Glomerular visceral epithelial cell (primary cell): ENCODE measurements at regions not wholly inside any gene's neighbourhood (a gene's known extent, or its start where the extent isn't known, plus 50 kb on each side); places are given as distances from the start of the nearest gene placed in this dataset.
A peak's percentile ranks its signal among the peaks of the same experiment; 100 is the strongest.
"Not testable (repeated sequence)": the region's sequence is repeated elsewhere in the genome, so short reads cannot be mapped to it uniquely, and the experiment has no call there.

Experiments used
- DNase-seq: peaks from one replicate; pipeline ENCODE4 v3.0.0-alpha.2; 2016; ENCODE audit errors: extremely low spot score

DNA sequence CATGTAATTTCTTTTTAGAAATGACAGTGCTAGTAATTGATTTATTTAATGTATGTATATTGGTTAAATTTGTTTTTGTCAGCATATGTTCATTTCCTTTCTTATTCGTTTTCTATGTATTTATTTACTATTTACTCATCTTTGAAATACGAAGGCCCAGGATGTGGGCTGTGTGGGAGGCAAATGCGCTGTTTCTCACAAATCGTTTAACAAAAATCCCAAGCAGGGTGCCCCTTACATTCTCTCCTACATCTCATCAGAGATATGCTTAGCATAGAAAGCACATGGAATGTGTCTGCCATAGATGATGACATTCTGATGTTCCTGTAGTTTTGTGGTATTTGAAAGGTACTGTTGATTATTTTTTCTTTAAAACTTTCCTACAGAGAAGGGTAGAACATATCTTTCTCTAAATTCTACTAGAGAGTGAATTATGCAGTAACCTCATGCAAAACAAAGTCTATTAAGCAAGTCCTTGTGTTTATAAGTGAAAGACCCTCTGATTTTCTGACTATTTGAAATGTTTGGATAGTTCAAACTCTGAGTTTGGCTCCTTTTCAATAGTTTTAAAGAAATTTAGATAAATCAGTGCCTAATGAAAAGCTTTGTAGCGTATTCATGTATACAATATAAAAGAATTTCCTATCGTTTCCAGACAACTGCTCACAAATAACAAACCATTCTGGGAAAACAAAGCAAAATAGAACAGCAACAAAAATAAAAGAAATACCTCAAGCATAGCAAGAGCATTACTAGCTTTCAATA, 111.1 kb upstream of the VGLL3 start:
- DNase-seq = no peak

DNA sequence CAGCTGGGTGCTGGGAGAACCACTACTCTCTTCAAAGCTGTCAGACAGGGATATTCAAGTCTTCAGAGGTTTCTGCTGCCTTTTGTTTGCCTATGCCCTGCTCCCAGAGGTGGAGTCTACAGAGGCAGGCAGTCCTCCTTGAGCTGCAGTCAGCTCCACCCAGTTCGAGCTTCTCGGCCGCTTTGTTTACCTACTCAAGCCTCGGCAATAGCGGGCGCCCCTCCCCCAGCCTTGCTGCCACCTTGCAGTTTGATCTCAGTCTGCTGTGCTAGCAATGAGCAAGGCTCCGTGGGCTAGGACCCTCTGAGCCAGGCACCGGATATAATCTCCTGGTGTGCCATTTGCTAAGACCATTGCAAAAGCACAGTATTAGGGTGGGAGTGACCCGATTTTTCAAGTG, 106.8 kb upstream of the VGLL3 start:
- DNase-seq = not testable (repeated sequence)

DNA sequence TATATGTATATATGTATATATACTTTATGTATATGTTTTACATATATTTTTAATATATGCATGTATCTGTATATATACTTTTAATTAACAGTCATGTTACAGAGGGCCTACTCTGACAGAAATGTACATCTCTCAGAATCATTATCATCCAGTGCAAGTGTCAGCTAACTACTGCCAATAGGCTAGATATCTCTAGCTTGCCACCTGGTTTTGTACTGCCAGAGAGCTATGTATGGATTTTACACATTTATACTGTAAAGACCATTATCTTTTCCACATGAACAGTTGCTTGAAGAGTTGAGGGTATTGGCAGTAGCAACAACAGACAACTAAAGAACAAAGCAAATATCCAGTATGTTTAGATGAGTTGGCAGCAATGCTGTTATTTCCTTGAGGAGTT, 99.7 kb upstream of the VGLL3 start:
- no peak for DNase-seq

DNA sequence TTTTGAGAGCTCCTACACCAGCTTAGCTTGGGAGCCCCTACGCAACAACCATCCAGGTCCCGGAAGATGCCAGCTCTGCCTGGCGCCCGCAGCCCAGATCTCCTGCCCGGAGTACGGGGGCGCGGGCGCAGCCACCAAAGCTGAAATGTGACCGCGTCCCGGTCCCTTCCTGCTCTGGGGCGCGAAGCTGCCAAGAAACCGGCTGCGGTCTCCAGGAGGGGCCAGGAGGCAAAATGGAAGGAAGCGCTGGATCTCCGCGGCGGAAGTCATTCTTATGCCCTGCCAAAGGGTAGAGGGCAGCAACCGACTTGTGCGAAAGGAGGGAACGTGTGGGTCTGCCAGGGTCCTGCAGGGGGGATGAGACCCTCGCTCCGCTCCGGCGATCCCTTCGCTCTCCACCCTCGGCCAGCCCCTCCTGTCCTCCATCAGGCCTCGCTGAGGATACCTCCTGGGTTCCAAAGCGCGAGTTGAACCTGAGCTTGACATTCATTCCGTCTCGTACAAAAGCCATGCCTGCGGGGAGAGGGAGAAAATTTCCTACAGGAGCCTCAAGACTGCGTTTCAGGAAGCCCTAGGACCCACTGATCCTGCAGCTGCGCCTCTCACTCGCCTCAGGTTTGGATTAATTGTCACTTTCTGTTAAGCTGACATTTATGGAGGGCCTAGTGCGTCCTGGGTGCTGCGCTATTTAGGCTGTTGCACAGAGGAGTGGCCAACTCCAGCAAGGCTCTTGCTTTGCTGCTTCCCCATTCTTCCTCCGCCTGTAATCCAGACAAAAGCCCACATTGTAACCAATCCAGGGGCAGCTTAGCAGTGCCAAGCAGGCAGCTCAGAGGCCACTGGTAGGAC, 98.3 kb upstream of the VGLL3 start:
- DNase-seq = peak; percentile 2

DNA sequence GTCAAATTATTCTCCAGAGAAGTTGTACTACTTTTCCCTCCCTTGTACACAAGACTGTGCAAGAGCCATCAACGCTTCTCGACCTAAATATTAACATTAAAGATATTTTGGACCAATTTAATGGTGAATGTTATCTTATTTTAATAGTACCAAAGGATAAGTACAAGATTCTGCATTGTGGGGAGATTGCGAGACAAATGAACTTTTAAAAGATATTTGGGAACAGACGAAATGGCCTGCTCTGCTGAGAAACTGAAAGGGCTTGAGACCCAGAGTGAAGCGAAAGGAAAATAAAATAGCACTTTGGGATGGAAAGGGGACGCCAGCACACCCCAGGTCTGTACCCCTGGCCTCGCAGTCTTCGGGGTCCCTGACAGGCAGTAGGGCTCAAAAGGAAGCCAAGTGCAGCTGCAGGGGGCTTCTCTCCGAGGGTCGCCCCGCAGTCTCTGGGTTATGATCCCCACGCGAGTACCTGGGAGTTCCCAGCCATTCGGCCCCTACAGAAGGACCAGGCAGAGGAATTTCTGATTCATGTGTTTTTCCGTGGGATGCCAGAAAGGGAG, 97.6 kb upstream of the VGLL3 start:
- no peak for DNase-seq

DNA sequence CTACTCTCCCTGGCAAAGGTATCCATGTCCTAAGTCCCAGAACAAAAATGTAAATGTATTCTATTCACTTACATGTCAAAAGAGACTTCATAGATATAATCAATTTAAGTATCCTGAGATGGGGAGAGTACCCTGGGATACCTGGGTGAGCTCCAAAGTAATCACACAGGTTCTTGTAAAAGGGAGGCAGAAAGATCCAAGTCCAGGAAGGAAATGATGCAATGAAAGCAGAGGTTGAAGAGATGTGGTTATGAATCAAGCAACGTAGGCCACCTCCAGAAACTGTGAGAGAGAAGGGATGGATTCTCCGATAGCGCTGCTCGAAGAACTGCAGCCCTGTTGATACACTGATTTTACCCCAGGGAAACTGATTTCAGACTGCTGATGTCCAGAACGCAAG, 93.9 kb upstream of the VGLL3 start:
- no peak for DNase-seq

DNA sequence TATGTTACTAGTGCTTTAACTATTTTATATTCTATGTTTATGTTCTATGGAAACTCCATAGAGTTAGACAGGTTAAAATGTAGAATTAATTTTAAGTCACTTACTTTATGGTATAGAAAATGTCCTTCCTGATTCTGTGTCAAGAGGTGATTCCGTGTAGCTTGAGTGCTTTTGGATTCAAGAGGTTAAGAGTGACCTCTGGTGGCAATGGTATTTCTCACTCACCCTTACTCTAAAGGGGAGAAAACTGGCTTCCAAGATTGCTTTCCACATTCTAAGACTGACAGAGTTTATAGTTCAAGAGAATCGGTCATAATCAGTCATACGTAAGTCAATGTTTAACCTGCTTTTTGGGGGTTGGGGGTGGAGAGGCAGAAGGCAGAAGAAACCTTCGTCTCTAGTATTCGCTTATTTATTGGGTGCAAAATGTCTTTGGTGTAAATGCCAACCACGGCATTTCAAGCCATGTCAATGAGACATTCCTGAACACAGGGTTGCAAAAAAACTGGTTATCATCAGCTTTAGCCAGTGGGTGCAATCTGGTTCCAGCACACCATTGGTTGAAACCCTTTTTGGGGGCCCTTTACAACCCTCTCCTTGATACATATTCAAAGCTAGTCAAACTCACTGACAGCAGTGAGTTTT, 92.0 kb upstream of the VGLL3 start:
- DNase-seq = peak; percentile 61

DNA sequence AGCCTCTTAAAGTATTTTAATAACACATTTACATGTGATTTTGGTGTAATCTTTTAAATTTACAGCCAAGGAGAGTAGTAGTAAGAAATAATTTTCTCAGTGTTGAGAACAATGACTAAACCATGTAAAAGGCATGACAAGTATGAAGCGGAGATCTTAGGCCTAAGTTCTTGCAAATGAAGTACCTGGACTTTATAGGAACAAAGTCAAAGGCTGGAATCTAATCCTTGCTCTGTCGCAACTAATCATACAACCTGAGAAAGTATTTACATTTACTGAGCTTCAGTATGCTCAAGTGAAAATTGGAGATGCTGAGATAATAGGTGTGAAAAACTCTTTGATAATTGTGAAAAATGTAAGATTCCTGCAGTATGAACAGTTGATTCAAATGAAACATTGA, 86.4 kb upstream of the VGLL3 start:
- DNase-seq = no peak

DNA sequence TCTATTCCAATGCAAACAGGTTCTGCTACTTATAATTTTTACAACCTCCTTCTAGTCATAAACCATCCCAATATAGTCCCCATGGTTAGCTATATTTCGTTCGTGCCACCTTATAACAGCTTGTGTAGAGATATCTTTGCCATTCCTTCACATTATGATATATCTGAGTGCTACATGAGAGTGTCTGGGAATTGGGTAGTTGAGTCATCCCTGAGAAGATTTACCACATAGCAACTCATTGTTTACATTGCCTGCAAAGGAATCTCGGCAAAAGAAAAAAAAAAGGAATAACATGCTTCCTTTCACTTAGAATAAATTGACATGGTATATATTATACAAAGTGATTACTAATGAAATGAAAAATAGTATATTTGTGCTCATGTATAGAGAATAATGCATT, 86.0 kb upstream of the VGLL3 start:
- DNase-seq = peak; percentile 59

DNA sequence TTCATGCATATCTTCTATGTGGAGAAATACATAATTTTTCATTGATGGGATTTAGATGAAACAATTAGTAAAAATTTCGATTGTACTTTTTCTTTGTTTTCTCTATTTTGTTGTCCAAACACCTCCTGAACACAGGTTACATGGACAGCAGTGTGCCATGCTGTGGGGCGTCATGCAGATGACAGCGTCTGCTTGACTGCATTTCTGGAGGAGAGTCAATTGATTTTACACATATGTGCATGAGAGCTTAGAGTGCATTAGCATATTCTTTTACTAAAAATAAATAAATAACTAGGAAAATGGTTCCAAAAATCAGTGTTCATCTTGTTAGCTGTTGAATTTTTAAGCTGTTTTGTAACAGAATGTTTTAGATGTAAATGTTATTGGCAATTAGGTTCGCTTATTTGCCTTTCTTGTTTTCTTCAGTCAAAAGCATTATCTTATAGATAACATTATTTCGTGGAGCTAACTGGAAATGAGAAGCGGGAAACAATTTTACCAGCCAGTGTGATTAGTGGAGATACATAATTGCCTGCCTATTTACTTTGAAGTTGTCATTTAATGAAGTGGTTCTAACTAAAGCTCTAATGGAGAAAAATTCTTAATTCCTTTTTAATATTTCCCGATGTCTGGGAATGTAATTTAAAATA, 82.7 kb upstream of the VGLL3 start:
- no peak for DNase-seq

DNA sequence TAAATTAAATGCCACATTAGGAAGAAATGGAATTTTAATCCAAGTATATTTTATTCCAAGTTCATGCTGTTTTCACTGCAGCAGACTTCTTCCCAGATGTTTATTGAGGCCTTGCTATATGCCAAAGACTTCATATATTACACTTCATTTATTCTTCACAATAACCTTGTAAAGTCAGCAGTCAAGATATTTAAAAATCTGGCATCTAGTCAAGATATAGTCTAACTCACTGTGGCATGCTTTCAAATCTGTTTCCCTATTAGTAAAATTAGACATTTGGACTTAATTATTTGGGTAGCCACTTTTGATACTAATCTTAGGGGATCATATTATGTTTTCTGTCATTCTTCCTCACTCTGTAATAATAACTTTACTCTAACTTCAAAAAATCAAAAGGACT, 81.5 kb upstream of the VGLL3 start:
- DNase-seq = no peak

DNA sequence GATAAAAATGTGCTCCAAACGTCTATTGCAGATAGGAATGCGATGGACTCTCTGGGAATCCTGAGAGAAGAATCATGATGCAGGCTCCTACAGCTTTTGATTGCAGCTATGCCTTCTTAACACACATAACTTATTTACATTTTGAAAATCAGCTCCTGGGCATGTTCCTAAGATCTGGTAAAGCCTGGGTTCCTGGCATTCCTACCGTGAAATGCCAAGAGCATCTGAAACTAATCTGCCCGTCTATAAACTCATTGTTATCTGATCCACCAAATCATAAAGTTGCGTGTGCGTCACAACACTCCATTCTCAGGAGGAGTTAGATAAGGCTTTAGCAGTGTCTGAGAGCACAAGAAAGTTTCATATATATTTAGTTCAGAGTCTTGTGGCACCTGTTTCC, 79.0 kb upstream of the VGLL3 start:
- DNase-seq = no peak

DNA sequence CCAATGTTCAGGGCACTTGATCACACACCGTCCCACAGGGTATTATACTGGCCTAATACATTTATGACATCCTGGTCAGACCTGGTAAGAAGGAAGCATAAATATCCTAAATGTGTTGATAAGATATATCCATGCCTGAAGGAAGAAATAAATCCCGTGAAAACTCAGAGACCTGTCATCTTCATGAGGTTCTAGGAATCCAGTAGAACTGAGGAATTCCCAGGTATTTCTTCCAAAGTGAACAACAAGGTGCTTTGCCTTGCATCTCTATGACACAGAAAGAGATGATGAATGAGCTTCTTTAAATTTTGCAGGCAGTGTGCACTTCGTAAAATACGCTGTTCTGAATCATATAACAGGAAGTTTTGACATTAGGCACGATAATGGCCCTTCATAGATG, 78.1 kb upstream of the VGLL3 start:
- DNase-seq = no peak

DNA sequence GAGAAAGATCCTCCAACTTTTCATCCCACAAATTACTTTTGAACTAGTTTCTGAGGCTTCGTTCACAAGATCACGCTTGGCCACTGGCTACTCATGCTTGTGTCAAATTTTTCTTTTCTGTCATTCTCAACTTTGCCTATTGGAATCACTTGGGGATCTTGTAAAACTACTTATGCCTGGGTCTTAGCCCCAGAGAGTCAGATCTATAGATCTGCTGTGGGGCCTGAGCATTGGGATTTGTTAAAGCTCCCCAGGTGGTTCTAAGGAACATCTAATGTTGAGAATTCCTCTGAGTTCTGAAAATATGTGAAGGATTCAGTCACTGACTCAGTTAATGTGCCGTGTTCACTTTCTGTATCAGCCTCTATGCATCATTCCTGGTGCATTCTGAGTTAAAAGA, 71.7 kb upstream of the VGLL3 start:
- DNase-seq = no peak

DNA sequence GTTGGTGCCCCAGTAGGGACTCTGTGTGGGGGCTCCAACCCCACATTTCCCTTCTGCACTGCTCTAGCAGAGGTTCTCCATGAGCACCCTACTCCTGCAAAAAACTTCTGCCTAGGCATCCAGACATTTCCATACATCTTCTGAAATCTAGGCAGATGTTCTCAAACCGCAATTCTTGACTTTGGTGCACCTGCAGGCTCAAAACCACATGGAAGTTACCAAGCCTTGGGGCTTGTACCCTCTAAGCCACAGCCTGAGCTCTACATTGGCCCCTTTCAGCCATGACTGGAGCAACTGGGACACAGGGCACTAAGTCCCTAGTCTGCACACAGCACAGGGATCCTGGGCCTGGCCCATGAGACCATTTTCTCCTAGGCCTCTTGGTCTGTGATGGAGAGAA, 66.5 kb upstream of the VGLL3 start:
- DNase-seq = no peak

DNA sequence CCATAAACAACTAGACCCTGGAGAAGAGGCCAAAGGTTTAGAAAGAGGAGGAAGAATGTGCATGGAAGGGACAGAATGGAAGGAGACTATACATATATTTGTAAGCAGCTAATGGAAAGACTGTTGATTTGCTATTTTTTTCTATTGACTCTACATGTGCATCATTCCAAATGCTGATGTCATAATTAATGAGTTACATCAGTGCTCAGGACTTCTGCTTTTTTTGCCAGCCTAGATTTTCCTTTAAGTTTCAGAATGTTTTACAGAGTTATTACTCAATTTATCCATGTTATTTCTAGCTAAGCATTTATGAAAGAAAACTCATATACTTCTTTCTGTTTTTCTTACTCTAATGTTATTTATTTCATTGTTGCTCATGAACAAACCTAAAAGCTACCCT, 62.6 kb upstream of the VGLL3 start:
- no peak for DNase-seq

DNA sequence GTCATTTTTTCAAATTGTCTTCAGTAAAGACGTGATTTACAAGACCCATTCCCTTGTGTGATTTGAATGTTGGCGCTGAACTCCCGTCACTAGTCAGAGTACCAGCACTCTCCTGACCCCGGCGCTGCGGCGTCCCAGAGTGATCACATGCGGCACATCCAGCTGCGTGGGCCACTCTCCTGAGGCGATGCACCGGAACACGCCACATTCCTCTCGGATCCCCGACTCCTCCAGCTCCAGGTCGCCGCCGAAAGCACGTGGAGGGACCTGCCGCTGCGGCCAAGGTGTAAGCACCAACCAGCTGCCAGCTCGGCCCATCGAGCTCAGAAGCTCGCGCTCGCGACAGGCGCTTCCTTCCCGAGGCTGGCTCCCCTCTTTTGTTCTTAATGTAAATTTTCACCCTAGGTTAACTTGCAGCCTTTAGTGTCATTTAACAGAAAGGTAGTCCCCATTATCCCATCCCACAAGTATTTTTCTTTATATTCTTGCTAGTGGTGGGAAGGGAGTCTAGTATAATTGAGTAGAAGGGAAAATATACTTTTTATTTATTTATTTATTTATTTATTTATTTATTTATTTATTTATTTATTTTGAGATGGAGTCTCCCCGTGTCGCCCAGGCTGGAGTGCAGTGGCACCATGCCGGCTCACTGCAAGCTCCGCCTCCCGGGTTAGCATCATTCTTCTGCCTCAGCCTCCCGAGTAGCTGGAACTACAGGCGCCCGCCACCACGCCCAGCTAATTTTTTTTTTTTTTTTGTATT, 61.7 kb upstream of the VGLL3 start:
- DNase-seq = no peak

DNA sequence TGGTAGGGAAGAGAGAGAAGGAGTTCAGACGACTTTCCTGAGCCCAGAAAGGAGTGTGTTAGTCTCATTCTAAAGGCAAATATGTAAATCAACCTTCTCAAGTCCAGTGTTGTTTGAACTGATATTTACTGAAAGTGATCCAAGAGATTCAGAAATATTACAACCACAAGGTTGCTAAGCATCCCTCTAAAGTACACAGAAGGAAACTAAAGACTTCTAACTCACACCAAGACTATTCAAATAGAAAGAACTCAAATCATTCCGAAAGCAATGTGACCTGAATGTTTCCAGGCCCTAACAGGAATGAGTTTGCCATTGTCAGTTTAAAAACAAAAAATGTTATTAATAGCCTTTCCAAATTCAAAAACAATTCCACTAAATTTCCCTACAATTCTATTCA, 56.9 kb upstream of the VGLL3 start:
- DNase-seq = no peak

DNA sequence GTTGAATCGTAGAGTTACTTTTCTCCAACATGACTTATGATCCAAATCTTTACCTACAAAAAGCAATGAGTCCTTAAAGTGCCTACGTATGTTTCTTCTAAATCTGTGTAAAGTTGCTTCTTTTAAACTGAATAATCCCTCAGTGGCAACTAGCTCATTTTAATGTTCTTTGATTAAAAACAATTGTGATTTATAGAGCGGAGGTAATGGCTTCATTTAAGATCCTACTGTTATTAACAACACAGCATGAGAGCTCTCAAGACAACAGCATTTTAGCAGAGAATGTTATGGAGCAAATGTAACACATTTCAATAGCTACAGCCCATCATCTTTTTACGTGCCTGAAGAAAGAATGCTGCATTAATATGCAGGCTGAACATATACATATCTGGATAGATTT, 55.3 kb upstream of the VGLL3 start:
- no peak for DNase-seq

DNA sequence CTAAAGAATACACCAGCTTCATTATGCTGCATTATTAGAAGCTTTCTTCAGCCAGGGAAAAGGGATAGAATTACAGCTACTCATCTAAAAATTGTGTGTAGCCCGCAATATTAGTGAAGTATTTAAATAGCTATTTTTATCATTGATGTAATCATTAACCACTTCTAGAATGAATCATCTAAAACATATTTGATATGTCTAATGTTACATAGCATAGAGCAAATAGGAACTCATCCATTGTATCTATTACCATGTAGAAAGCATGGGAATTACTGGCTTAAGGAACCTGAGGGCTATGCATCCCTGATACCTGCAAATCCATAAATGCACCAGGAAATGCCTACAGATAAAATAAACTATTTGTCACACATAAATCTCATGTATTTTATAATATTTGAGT, 54.5 kb upstream of the VGLL3 start:
- DNase-seq = no peak

DNA sequence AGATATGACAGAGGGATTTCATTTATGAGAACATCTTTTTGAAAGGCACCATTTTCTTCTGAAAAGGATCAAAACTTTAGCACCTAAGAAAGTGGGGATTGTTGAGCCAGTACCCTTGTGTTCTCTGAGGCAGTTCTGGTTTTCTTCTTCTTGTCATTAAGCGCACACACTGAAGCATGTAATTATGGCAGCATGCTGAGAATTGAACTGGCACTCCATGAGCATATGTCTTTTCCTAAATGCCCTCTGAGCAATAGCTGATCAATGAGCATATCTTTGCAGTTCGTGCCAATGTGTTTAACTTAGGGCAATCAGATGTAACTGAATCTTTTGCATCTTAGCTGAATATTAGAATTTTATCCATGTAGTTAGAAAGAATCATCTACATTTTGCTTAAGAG, 53.9 kb upstream of the VGLL3 start:
- DNase-seq = no peak
